ENCODE measurements at regions not wholly inside any gene's neighbourhood (a gene's known extent, or its start where the extent isn't known, plus 50 kb on each side); places are given as distances from the start of the nearest gene placed in this dataset.

DNA sequence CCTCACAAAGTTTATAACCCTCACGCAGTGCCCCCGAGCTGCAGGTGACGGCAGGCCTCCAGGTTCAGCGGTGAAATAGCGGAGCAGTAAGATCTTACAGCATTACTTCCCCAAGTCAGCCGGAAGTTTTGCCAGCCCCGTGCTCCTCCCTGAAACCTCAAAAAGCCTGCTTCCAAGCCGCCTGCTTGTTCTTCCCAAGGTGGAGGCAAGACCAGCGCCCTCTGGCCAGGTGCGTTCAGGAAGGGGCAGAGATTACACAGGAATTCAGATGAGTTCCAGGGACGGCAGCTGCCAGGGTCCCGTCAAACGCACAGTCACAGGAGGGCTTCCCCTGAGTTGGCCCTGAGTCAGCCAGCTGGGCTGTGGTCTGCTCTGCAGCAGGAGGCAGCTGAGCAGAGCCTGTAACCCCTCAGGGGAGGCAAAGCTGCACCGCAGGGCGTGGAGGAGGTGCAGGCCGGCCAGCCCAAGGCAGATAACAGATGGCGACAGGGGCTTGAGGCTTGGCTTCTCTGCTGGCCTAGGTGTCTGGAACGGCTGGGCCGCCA lies 124.1 kb upstream of the RPS6KA2 start:
- no peak for DNase-seq (ENCODE audit: low read depth in 2 of 2)

GRCh38 chr6:166750108-166750793 lies 123.2 kb upstream of the RPS6KA2 start:
- DNase-seq (ENCODE audit: low read depth in 2 of 2) = no peak

DNA sequence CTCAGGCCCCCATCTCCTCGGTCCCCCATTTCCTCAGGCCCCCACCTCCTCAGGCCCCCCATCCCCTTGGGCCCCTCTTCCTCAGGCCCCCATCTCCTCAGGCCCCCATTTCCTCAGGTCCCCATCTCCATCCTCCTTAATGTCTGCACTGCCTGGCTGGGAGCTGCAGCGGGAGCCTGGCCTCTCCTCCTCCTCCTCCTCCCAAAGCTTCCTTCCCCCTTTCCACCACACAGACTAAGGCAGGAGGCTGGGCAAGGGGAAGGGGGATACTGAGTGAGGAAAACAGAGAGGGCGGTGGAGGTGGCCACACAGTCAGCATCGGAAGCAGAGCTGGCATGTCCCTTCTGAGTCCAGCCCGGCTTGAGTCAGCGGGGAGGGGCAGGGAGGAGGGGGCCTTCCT lies 122.6 kb upstream of the RPS6KA2 start:
- no peak for DNase-seq (ENCODE audit: low read depth in 2 of 2)

DNA sequence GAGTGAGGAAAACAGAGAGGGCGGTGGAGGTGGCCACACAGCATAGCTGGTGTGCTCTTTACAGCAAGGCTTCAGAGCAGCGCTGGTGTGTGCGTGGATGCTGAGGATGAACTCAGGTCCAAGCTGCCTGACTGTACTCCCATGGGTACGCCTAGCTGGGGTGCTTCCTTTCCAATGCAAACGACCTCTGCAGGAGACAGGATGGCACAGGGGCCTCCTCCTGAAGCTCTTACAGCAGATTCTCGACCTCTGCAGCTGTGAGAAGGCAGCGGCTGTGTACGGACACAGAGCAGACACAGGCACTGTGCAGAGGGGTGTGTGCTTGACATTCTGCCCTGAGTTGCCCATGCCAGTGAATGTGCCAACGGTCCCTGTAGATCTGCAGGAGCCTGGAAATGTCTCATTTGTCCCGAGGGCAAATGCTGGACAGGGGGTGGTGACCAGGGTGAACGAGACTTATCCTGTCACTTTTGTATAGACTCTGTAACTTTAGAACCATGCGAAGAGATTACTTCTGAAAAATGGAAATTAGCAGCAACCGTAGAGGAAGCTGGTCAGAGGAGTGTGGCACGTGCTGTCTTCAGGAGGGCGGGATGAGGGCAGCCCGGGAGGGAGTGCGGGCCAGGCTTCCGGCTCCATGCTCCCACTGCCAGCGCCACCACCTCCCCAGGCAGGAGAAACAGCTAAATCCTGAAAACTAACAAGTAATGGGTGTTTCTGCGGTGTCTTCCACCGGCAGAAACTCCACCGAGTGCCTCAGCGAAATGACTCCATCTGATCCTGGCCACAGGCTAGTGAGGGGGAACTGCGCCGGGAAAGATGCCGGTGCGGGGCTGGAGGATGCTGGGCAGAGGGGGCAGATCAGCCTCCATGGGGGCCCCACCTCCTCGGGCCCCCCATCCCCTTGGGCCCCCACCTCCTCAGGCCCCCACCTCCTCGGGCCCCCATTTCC lies 120.9 kb upstream of the RPS6KA2 start:
- no peak for DNase-seq (ENCODE audit: low read depth in 2 of 2)

- DNase-seq (ENCODE audit: low read depth in 2 of 2) = no peak
These were observed 119.0 kb upstream of the RPS6KA2 start for GRCh38 chr6:166745801-166746668.

- no peak for DNase-seq (ENCODE audit: low read depth in 2 of 2)
These were observed 117.4 kb upstream of the RPS6KA2 start for GRCh38 chr6:166744223-166745134.

GRCh38 chr6:166743406-166744222 lies 116.6 kb upstream of the RPS6KA2 start:
- DNase-seq (ENCODE audit: low read depth in 2 of 2) = no peak

- DNase-seq (ENCODE audit: low read depth in 2 of 2) = no peak
These were observed 115.9 kb upstream of the RPS6KA2 start for GRCh38 chr6:166742981-166743380.

DNA sequence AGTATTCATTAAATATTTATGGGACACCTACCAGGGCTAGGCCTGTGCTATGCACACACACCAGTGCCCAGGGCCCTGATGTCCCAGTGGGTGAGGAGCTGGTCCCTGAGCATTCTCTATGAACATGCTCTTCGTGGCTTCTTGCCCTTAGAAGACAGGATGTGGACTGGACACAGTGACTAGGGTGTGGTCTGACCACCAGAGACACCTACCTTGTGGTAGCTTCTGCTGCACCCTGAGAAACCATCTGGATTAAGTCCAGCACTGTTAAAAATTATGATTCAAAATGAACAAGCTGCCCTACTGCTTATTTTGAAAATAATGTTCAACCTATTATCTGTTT lies 112.9 kb upstream of the RPS6KA2 start:
- DNase-seq (ENCODE audit: low read depth in 2 of 2) = no peak

DNA sequence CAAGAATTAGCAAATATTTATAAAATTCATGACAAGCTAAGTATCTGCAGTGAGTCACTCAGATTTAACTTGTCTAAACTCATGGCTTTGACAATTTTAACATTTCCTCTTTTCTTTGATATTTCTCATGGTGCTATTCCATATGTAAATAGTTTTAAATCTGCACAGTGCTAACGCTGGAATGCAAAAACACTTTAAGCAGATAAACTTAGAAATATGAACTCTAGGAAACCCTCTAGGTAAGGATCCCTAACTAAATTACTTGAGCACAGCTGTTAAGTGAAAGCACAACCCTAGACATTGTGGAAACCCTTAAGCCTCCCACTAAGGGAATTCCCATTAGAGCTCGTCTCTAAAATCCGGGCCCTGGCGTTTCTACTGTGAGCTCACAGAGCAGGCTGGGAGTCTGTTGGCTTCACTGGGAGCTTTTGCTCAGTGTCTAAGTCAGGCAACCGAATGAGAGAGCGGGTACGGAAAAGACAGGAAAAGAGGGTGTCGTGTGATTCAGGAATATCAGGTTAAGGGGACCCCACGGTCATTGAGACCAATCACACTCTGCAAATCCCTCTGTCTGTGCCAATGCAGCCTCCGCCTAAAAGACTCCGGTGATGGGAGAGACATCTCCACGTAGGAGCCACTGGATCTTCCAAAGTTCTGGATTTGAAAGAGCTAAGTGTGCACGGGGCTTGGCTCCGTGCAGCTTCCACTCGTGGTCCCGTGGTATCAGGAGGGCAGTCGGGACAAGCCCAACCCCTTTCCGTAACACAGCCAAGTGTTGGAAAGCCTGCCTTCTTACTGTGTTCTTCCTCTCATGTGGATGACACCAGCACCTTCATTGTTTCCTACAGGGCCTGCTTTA lies 112.3 kb upstream of the RPS6KA2 start:
- no peak for DNase-seq (ENCODE audit: low read depth in 2 of 2)

DNA sequence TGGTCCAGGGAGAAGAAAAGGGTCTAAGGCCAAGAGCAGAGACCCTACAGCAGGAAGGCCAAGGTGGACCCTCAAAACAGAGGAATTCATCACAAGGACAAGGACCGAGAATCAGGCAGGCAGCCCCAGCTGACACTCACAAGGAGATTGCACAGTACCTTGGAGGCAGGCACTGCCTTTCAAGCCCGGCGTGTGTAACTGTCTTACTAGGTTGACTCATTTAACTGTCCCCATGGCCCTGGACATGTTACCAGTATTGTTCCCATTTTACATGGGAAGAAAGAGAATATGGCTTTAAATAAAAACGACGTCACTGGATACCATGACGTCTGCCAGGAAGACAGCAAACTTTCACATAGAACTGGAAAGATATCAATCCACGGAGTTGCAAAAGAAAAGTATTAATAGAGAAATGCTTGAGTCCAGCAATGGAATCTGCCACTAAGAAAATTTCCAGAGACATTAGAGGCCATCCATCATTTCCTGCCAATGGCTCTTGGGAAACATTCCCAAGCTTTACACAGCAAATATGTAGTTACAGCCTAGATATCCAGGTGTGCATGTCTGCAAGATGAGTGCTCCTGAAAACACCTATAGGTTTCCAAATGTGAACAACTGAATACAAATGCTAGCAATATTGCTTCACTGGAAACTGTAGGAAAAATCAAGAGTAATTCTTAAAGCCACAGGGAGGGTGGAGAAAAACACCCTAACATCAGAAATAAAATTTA lies 111.5 kb upstream of the RPS6KA2 start:
- no peak for DNase-seq (ENCODE audit: low read depth in 2 of 2)

GRCh38 chr6:166737261-166737660 lies 110.2 kb upstream of the RPS6KA2 start:
- no peak for DNase-seq (ENCODE audit: low read depth in 2 of 2)

DNA sequence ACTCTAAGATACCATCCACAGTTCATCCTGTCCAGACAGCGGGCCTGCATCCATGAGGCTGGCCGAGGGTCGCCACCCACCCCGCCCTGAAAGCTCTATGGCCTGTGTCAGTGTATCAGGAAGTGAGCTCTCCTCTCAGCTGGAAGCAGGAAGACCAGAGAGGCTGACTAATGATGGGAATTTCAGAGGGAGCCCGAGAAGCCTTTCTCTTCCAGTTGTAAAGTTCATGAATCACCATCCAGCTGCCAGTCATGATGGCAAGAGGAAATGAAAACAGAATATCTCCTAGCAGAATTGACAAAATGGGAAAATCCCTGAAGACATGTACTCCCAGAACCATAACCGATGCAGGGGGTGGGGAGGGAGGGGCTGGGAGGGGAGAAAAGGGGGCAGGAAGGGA lies 109.6 kb upstream of the RPS6KA2 start:
- DNase-seq (ENCODE audit: low read depth in 2 of 2) = no peak

DNA sequence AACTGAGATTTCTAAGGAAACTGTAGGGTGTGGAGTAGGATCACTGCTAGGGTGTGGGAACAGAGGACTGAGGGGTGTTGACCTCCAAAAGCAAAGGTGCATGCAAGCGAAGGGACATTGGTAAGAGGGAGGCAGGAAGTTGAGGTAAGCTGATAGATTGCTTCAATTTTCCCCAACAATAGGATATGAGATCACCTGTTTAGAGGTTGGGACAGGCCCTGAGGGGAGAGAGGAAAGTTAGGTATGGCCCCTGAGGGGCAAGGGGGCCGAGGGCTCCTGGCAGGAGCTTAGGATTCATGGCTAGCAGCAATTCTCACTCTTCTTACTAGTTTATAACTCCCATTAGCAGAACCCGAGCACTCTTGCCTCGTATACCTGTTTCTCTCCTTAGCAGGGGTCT lies 106.8 kb upstream of the RPS6KA2 start:
- no peak for DNase-seq (ENCODE audit: low read depth in 2 of 2)

DNA sequence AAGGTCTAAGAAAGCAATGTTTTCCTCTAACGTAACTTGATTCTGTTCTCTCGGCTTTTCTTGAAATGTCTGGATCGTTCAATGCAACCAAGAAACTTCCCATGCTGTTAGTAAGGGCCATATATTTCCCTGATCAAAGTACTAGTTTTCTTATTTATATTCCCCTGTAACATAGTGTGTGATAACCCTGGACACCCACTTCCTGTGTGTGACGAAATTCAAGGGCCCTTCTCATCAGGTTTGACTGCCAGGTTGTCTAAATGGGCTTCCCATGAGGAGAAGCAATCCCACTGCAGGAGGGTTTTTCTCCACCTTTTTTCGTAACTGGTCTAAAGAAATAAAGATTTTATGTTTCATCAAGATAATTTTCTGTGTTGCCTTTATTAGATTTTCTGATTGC lies 102.6 kb upstream of the RPS6KA2 start:
- DNase-seq (ENCODE audit: low read depth in 2 of 2) = no peak

DNA sequence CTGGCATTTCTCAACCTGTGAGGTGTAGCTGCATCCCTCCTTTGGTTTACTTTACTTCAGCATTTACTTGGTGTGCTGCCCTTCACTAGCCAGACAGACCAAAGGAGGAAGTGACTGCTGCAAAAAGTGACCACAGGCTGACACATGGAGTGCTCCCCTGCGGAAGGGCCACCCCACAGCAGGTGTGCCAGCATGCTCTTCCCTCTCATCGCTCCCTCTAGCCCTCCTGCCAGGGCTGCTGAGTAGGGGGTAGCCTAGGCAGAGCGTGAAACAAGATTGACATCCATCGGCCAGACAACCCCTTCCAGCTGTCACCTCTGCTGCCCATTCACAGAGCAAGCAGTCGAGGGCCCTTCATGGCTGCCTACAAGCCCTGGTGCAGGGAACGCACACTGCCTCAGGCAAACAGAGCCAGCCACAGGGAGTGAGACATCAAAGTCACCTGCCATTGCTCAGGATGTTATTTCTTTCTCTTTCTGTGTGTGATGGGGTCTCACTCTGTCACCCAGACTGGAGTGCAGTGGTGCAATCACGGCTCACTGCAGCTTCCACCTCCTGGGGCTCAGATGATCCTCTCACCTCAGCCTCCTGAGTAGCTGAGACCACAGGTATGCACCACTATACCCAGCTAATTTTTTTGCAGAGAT lies 102.0 kb upstream of the RPS6KA2 start:
- DNase-seq (ENCODE audit: low read depth in 2 of 2) = no peak

- DNase-seq (ENCODE audit: low read depth in 2 of 2) = no peak
These were observed 99.2 kb upstream of the RPS6KA2 start for GRCh38 chr6:166726201-166726600.

GRCh38 chr6:166725571-166725970 lies 98.5 kb upstream of the RPS6KA2 start:
- no peak for DNase-seq (ENCODE audit: low read depth in 2 of 2)

Data from stimulated activated CD4-positive, alpha-beta T cell treated with anti-CD3 and anti-CD28 coated beads, Interleukin-1b, Interleukin-23, amount 100 ng/mL, for 1 hour (primary cell).